NCI-H1105 (cell line): ENCODE measurements at regions not wholly inside any gene's neighbourhood (a gene's known extent, or its start where the extent isn't known, plus 50 kb on each side); places are given as distances from the start of the nearest gene placed in this dataset.
"Not testable (repeated sequence)": the region's sequence is repeated elsewhere in the genome, so short reads cannot be mapped to it uniquely, and the experiment has no call there.

ENCODE experiments used
- DNase-seq: peaks from one replicate; lab custom pipeline; 2025; lab: John Stamatoyannopoulos, UW

DNA sequence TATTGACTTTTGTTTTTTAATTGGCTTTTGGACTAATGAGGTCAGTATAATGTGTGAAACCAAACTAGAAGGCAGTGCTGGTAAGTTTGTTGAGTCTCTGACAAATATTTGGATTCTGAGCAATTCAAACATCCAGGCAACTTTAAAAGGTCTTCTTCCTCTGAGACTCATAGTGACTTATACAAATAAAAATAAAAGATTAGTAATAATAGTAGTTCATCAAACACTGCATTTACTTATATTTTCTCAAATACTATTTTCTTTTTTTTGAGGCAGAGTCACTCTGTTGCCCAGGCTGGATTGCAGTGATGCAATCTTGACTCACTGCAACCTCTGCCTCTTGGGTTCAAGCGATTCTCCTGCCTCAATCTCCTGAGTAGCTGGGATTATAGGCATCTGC lies 337.9 kb downstream of the DAD1 start:
- no peak for DNase-seq

GRCh38 chr14:22249770-22250169 lies 339.3 kb downstream of the DAD1 start:
- DNase-seq: no peak

DNA sequence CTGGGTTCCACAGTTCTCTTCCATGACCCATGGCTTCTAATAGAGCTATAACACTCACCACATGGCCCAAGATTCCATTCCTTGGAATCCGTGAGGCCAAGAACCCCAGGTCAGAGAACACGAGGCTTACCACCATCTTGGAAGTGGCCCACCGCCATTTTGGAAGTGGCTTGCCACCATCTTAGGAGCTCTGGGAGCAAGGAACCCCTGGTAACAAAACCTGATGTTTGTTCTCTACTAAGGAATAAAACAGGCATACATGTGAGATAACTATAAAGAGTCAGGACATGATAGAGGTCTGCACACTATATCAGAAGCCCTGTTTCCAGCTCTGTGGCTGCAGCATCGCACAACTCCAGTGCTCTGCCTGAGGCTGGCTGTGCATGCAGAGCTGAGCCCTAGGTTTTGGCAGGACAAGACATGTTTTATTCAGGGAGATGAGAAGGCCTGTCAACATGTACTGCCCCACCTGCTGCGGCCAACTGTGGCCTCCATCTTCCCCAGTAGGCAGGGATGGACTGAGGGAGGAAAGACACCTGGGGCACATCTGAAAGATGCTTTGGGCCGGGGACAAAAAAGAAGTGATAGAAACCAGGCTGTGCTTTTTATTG lies 344.9 kb downstream of the DAD1 start:
- no peak for DNase-seq

DNA sequence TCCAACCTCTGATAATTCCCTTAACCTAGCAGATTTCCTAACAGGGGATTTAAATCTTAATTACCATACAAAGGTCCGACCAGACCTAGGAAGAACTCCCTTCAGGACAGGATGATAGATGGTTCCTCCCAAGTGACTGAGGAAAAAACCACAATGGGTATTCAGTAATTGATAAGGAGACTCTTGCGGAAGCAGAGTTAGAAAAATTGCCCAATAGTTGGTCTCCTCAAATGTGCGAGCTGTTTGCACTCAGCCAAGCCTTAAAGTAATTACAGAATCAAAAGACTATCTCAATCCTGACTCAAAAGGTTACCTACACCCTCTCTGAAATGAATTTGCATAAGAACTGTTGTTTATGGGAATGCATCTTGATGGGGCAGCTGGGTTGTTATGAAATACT lies 350.7 kb downstream of the DAD1 start:
- DNase-seq: not testable (repeated sequence)

DNA sequence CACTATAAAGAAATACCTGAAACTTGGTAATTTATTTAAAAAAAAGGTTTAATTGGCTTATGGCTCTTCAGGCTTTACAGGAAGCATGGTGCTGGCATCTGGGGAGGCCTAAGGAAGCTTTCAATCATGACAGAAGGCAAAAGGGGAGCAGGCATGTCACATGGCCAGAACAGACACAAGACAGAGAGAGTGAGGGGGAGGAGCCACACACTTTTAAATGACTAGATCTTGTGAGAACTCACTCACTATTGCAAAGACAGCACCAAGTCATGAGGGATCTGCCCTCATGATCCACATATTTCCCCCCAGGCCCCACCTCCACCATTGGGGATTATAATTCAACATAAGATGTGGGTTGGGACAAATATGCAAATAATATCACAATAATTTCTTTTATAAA lies 355.6 kb downstream of the DAD1 start:
- no peak for DNase-seq

DNA sequence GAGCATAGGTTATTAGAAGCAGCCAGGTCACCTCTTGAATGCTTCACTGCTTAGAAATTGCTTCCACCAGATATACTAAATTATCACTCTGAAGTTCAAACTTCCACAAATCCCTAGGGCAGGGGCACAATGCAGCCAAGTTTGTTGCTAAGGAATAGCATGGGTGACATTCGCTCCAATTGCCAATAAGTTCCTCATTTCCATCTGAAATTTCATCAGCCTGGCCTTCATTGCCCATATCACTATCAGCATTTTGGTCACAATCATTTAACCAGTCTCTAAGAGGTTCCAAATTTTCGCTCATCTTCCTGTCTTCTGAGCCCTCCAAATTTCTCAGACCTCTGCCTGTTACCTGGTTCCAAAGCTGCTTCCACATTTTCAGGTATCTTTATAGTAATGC lies 356.1 kb downstream of the DAD1 start:
- no peak for DNase-seq

DNA sequence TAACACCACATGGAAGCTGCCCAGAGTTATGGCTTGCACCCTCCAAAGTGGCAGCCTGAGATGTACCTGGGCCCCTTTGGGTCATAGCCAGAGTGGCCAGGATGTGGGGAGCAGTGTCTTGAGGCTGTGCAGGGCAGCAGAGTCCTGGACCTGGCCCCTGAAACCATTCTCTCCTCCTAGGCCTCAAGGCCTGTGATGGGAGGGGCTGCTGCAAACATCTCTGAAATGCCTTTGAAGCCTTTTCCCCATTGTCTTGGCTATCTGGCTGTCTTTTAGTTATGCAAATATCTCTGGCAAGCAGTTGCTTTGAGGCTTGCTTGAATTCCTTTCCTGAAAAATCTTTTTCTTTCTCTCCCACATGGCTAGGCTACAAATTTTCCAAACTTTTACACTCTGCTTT lies 356.5 kb downstream of the DAD1 start:
- no peak for DNase-seq

DNA sequence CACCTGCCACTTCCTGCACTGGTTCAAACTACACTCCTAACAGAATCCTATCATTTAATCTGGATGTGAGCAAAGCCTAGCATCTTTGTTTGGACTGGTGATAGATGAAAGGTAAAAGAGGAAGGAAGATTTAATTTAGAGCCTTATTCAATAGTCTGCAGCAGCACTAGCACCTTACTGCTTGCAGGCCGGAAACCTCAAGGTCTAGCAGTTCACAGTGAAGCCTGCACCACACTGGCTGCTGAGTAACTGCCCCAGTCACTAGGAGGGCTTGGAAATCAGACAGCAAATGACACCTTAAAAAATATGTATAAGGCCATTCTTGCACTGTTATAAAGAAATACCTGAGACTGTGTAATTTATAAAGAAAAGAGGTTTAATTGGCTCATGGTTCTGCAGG lies 358.0 kb downstream of the DAD1 start:
- no peak for DNase-seq

GRCh38 chr14:22230517-22230916 lies 358.5 kb downstream of the DAD1 start:
- DNase-seq: no peak

- no peak for DNase-seq
Measured at GRCh38 chr14:22227084-22227483, 361.9 kb downstream of the DAD1 start.

- no peak for DNase-seq
Measured at GRCh38 chr14:22226381-22226780, 362.6 kb downstream of the DAD1 start.

DNA sequence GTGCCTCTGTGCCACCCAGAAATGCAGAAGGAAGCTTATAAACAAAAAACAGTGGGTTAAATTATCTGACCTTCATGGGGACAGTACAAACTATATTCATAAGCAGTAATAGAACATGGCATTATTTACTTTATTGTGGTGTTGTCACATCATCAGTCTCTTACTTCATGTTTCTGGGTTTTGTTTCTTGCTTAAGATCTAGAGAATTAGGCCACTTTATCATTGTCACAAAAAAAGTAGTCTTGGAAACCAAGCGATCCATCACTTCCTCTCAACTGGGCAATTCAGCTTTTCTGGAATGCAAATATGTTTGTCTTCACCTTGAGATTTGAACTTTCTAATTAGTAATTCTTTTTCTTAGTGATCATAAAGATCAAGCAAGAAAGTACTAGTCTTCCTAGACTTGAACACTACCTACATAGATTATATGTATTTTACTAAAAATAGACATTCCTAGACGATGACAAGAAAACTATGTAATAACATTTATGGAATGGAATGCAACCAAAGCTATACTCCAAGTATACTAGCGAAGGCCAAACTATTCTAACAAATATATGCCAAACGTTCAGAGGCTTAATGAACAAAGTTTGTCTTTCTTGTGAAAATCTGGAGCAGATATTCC lies 363.4 kb downstream of the DAD1 start:
- DNase-seq: no peak

DNA sequence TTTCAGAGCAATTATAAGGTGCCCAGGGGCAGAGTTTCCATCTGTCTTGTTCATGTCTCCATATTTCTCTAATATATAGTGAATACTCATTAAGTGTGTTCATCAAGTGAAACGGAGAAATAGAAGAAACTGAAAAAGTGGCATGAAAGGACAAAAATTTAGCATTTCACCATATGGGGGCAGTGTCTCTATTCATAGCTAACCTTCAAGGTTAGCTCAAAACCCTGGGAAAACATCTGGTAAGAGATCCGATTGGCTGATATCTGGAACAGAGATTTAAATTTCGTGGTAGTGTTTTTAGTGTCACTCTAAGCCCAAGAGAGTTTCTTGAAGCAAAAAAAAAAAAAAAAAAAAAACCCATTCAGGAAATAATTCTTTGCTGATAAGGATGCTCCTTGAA lies 367.5 kb downstream of the DAD1 start:
- no peak for DNase-seq

DNA sequence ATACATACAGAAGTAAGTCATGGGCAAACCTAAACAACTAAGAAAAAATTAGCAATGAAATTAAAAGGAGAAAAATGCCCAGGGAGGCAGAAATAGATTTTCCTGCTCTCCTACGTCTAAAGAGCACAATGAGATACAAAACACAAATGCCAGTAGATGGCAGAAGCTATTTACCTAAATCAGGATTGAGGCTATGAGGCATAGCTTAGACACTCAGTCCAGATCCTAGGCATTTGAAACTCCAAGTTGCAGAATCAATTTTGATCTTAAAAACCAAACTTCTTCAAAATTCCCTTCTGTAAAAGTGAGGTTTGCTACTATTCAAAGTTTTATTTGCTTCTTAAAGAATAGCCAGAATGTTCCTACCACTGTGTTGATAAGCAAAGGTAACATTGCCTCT lies 368.6 kb downstream of the DAD1 start:
- no peak for DNase-seq

GRCh38 chr14:22218728-22219127 lies 370.3 kb downstream of the DAD1 start:
- DNase-seq: no peak

- no peak for DNase-seq
Measured at GRCh38 chr14:22213120-22213519, 375.9 kb downstream of the DAD1 start.

GRCh38 chr14:22210906-22211305 lies 378.1 kb downstream of the DAD1 start:
- DNase-seq: no peak

GRCh38 chr14:22210026-22210425 lies 379.0 kb downstream of the DAD1 start:
- DNase-seq: no peak

GRCh38 chr14:22203036-22203435 lies 386.0 kb downstream of the DAD1 start:
- no peak for DNase-seq

DNA sequence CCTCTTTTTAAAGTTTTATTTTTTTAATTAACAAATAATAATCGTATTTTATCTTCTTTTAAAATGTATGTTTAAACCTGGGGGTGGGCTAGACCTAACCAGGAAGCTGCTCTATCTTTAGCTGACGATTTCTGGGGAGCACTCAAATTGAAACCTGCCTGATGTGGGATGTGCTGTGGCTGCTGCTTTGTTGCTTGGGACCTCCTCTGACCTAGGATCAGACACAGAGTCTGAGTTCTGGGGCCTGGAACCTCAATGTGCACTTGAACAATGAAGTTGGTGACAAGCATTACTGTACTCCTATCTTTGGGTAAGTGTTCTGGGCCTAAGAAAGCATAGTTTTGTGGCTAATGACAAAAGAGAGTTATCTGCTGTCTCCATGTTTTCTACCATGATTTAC lies 386.7 kb downstream of the DAD1 start:
- DNase-seq: no peak

DNA sequence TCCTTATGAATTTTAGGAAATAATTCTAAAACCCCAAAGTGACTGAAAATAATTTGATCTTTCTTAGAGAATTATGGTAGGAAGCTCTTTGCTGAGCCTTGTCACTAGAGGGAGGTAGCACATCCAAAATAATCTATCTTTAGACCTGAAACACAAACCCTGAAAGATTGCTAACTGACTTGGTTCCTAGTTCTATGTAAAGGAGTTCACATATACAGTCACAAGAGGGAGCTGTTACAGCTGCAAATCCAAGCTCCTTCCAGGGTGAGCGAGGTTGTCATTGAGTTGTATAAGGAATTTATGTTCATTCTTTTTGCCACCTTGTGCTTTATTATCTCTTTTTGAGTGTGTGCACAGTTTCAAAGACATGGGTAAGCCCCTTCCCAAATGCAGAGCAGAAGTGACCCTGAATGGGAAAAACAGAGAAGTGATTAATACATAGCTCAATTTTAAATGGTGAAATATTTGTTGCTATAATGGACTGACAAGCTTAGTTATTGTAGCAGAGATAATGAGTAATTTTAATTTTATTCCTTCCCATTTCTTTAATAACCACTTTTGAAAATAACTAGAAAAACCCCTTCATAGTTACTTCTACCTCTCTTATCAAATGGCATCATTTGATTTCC lies 387.9 kb downstream of the DAD1 start:
- DNase-seq: no peak

DNA sequence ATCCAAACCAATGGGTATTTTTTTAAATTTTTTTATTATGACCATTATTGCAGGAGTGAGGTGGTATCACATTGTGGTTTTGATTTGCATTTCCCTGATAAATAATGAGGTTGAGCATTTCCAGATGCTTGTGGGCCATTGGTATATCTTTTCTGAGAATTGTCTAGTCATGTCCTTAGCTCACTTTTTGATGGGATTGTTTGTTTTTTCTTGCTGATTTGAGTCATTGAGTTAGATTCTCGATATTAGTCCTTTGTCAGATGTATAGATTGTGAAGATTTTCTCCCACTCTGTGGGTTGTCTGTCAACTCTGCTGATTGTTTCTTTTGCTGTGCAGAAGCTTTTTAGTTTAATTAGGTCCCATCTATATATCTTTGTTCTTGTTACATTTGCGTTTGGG lies 388.9 kb downstream of the DAD1 start:
- DNase-seq: not testable (repeated sequence)

GRCh38 chr14:22194664-22195063 lies 394.4 kb downstream of the DAD1 start:
- no peak for DNase-seq
